ENCODE measurements at regions not wholly inside any gene's neighbourhood (a gene's known extent, or its start where the extent isn't known, plus 50 kb on each side); places are given as distances from the start of the nearest gene placed in this dataset.

- Histone ChIP-seq H3K27me3 (replicated peaks; ENCODE audit: control insufficient read depth, insufficient read depth, low read length) (no peaks in the 10 kb centered on the region), H3K4me3 (replicated peaks; ENCODE audit: low read depth, low read length) (no peak overlapping the region), H3K36me3 (ENCODE audit: control insufficient read depth, insufficient read depth, low read length) (no peaks in the 10 kb centered on the region)
- TF ChIP-seq CTCF (IDR thresholded peaks at IDR 0.05; ENCODE audit: insufficient read depth, low read length, poor library complexity, severe bottlenecking) = no peak
- DNase-seq (ENCODE audit: extremely low read depth, insufficient read length) = no peak
Measured at GRCh38 chr2:16014802-16015201, 74.5 kb downstream of the MYCN start.

- TF ChIP-seq CTCF (IDR thresholded peaks at IDR 0.05; ENCODE audit: insufficient read depth, low read length, poor library complexity, severe bottlenecking) = no peak
- no peaks in the 10 kb centered on the region for H3K36me3 ChIP-seq (ENCODE audit: control insufficient read depth, insufficient read depth, low read length)
- H3K27me3 ChIP-seq (replicated peaks; ENCODE audit: control insufficient read depth, insufficient read depth, low read length) = no peaks in the 10 kb centered on the region
- no peak for DNase-seq (ENCODE audit: extremely low read depth, insufficient read length)
- no peak overlapping the region for H3K4me3 ChIP-seq (replicated peaks; ENCODE audit: low read depth, low read length)
Measured at GRCh38 chr2:16014041-16014787, 73.9 kb downstream of the MYCN start.

GRCh38 chr2:16013359-16013911, 73.1 kb downstream of the MYCN start:
- no peak for TF ChIP-seq CTCF (IDR thresholded peaks at IDR 0.05; ENCODE audit: insufficient read depth, low read length, poor library complexity, severe bottlenecking)
- DNase-seq (ENCODE audit: extremely low read depth, insufficient read length) = no peak
- H3K27me3 ChIP-seq (replicated peaks; ENCODE audit: control insufficient read depth, insufficient read depth, low read length) = no peaks in the 10 kb centered on the region
- H3K4me3 ChIP-seq (replicated peaks; ENCODE audit: low read depth, low read length) = no peak overlapping the region
- H3K36me3 ChIP-seq (ENCODE audit: control insufficient read depth, insufficient read depth, low read length) = no peaks in the 10 kb centered on the region

GRCh38 chr2:16012626-16013358, 72.4 kb downstream of the MYCN start:
- TF ChIP-seq CTCF (IDR thresholded peaks at IDR 0.05; ENCODE audit: insufficient read depth, low read length, poor library complexity, severe bottlenecking) = no peak
- Histone ChIP-seq H3K4me3 (replicated peaks; ENCODE audit: low read depth, low read length) (no peak overlapping the region), H3K27me3 (replicated peaks; ENCODE audit: control insufficient read depth, insufficient read depth, low read length) (no peaks in the 10 kb centered on the region), H3K36me3 (ENCODE audit: control insufficient read depth, insufficient read depth, low read length) (no peaks in the 10 kb centered on the region)
- DNase-seq (ENCODE audit: extremely low read depth, insufficient read length) = no peak

- TF ChIP-seq CTCF (IDR thresholded peaks at IDR 0.05; ENCODE audit: insufficient read depth, low read length, poor library complexity, severe bottlenecking) = no peak
- H3K27me3 ChIP-seq (replicated peaks; ENCODE audit: control insufficient read depth, insufficient read depth, low read length) = no peaks in the 10 kb centered on the region
- no peaks in the 10 kb centered on the region for H3K36me3 ChIP-seq (ENCODE audit: control insufficient read depth, insufficient read depth, low read length)
- no peak overlapping the region for H3K4me3 ChIP-seq (replicated peaks; ENCODE audit: low read depth, low read length)
- no peak for DNase-seq (ENCODE audit: extremely low read depth, insufficient read length)
Measured at GRCh38 chr2:16012029-16012596, 71.8 kb downstream of the MYCN start.
